ENCODE measurements at regions not wholly inside any gene's neighbourhood (a gene's known extent, or its start where the extent isn't known, plus 50 kb on each side); places are given as distances from the start of the nearest gene placed in this dataset.

GRCh38 chr15:87752250-87752951 is 504.1 kb downstream of the NTRK3 start:
- peak in 6 of 8 donors; percentile 38 to 74 (median 54) for ATAC-seq
- TF ChIP-seq, protein P1, sequence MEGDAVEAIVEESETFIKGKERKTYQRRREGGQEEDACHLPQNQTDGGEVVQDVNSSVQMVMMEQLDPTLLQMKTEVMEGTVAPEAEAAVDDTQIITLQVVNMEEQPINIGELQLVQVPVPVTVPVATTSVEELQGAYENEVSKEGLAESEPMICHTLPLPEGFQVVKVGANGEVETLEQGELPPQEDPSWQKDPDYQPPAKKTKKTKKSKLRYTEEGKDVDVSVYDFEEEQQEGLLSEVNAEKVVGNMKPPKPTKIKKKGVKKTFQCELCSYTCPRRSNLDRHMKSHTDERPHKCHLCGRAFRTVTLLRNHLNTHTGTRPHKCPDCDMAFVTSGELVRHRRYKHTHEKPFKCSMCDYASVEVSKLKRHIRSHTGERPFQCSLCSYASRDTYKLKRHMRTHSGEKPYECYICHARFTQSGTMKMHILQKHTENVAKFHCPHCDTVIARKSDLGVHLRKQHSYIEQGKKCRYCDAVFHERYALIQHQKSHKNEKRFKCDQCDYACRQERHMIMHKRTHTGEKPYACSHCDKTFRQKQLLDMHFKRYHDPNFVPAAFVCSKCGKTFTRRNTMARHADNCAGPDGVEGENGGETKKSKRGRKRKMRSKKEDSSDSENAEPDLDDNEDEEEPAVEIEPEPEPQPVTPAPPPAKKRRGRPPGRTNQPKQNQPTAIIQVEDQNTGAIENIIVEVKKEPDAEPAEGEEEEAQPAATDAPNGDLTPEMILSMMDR (IDR thresholded peaks at IDR 0.05) = no peak
- H3K4me1 ChIP-seq = peaks cover 0 to 22% (median 12%) of the 10 kb centered on the region in 9 donors
- H3K9me3 ChIP-seq = no peaks in the 10 kb centered on the region
- no peaks in the 10 kb centered on the region for H3K36me3 ChIP-seq
- intact Hi-C loops (cut with DNase I) = no loop called here
- H3K4me3 ChIP-seq = no peak overlapping the region
- WGBS, 2 donors = 34 to 39% methylated on average over 5 of the region's 5 CpGs
- H3K27me3 ChIP-seq = no peaks in the 10 kb centered on the region
- H3K27ac ChIP-seq = no peak overlapping the region
- DNase-seq = no peak

DNA sequence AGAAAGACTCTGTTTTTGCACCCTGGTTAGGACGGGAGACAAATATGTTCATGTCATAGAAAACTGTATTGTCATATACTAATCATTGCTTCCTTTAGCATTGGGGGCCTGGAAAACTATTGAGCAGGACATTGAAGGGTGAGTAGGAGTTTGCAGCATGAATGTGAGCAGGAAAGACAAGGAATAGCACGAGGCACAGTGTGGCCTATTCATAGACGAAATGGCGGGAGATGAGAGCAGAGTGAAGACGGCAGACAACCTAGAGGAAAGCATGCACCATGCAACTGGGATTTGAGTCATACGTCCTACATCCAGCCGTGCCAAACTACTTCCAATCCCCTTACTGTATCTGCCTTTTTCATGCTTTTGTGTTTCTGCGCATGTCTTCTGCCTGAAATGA is 508.1 kb downstream of the NTRK3 start:
- H3K36me3 ChIP-seq = no peaks in the 10 kb centered on the region
- WGBS, 2 donors = 90 to 93% methylated on average over 8 of the region's 8 CpGs
- ATAC-seq = no peak
- H3K27me3 ChIP-seq = no peaks in the 10 kb centered on the region
- no peaks in the 10 kb centered on the region for H3K9me3 ChIP-seq
- DNase-seq = no peak
- TF ChIP-seq, protein P1 (IDR thresholded peaks at IDR 0.05) = no peak
- H3K27ac ChIP-seq = no peak overlapping the region
- H3K4me1 ChIP-seq = peaks cover 0 to 21% (median 12%) of the 10 kb centered on the region in 9 donors
- intact Hi-C loops (cut with DNase I) = no loop called here
- H3K4me3 ChIP-seq = no peak overlapping the region

DNA sequence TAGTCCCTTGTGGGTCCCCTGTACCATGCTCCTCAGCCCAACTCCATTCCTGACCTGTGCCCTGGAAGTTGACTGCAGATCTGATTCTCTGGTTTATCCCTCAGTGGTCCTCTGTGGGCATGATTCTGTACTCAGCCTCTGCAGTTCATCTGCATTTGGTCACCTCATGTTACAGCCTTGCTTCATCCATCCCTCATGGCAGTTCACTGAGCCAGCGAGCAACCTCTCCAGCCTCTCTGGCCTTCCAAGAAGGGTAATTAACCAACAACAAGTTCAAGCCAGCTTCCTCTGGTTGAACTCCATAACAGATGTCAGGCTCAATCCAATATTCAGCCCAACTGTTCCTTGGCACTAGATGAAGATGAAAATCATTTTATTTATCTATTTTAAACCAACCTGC is 509.5 kb downstream of the NTRK3 start:
- intact Hi-C loops (cut with DNase I) = no loop called here
- Histone ChIP-seq H3K36me3 (no peaks in the 10 kb centered on the region), H3K4me3 (no peak overlapping the region), H3K27me3 (no peaks in the 10 kb centered on the region), H3K9me3 (no peaks in the 10 kb centered on the region), H3K4me1 (peaks cover 0 to 8% (median under 1%) of the 10 kb centered on the region in 9 donors), H3K27ac (no peak overlapping the region)
- 85 to 87% methylated on average over 1 of the region's 1 CpG for WGBS, 2 donors
- no peak for DNase-seq
- no peak for ATAC-seq
- TF ChIP-seq, protein P1 (IDR thresholded peaks at IDR 0.05) = no peak

GRCh38 chr15:87746333-87746732 is 510.2 kb downstream of the NTRK3 start:
- Histone ChIP-seq H3K36me3 (no peaks in the 10 kb centered on the region), H3K9me3 (no peaks in the 10 kb centered on the region), H3K4me1 (no peaks in the 10 kb centered on the region), H3K27ac (no peak overlapping the region), H3K4me3 (no peak overlapping the region), H3K27me3 (no peaks in the 10 kb centered on the region)
- TF ChIP-seq, protein P1 (IDR thresholded peaks at IDR 0.05) = no peak
- DNase-seq (no peak), ATAC-seq (no peak)
- intact Hi-C loops (cut with DNase I) = no loop called here
